ENCODE measurements at regions not wholly inside any gene's neighbourhood (a gene's known extent, or its start where the extent isn't known, plus 50 kb on each side); places are given as distances from the start of the nearest gene placed in this dataset.

DNA sequence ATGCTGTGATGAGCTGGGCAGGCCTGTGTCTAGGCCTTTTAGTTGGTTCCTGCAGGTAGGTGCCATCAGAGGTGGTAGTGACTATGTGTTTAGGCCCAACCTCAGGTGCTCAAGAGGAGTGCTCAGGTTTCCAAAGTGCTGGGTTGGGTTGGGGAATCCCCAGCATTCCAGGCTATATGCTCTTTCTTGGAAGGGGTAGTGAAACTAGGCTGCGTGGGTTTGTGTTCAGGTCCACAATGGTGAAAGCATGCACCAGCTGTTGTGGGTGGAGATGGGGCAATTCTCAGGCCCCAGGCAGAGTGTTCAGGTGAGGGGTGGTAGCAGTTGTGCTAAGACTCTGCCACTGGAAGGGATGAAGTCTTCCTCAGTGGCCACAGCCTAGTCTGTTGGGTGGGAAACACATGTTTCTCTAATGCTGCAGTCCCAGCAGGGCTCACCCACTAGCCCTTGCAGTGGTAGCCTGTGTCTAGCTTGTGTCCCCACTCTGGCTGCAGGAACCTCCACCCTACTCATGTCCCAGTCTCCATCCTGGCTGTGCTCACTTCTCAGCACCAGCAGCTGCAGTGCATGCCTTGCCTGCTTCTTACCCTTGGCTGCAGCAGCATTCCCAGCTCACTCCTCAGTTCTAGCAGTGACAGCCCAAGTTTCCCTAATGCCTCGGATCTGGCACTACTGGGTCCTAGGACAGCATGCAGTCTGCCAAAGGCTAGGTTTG, 78.9 kb downstream of the FAM170A start:
- no peak for TF ChIP-seq POLR2A (IDR thresholded peaks at IDR 0.05; ENCODE audit: extremely low read depth, insufficient read length)
- TF ChIP-seq, protein P1, sequence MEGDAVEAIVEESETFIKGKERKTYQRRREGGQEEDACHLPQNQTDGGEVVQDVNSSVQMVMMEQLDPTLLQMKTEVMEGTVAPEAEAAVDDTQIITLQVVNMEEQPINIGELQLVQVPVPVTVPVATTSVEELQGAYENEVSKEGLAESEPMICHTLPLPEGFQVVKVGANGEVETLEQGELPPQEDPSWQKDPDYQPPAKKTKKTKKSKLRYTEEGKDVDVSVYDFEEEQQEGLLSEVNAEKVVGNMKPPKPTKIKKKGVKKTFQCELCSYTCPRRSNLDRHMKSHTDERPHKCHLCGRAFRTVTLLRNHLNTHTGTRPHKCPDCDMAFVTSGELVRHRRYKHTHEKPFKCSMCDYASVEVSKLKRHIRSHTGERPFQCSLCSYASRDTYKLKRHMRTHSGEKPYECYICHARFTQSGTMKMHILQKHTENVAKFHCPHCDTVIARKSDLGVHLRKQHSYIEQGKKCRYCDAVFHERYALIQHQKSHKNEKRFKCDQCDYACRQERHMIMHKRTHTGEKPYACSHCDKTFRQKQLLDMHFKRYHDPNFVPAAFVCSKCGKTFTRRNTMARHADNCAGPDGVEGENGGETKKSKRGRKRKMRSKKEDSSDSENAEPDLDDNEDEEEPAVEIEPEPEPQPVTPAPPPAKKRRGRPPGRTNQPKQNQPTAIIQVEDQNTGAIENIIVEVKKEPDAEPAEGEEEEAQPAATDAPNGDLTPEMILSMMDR (IDR thresholded peaks at IDR 0.05; ENCODE audit: low read depth, low read length), result no peak
- TF ChIP-seq, protein P2, sequence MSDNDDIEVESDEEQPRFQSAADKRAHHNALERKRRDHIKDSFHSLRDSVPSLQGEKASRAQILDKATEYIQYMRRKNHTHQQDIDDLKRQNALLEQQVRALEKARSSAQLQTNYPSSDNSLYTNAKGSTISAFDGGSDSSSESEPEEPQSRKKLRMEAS (IDR thresholded peaks at IDR 0.05; ENCODE audit: low read depth, low read length), result no peak

Measured in NB4 (cell line).